Mesenchymal stem cell (in vitro differentiated cells and primary cell): ENCODE measurements at regions not wholly inside any gene's neighbourhood (a gene's known extent, or its start where the extent isn't known, plus 50 kb on each side); places are given as distances from the start of the nearest gene placed in this dataset.

Experiments used
- DNase-seq: peaks from one replicate; pipeline ENCODE4 v3.0.0-alpha.2; 2013
- H2AFZ ChIP-seq: one replicate; pipeline ENCODE4 v1.6.1; 2013; ENCODE audit warnings: low read depth, mild to moderate bottlenecking, control low read depth, inconsistent platforms, low read length, moderate library complexity
- H2AK5ac ChIP-seq: 2 replicates; pipeline ENCODE4 v1.6.1; 2013; ENCODE audit warnings: low read length, moderate library complexity, mild to moderate bottlenecking, inconsistent platforms; ENCODE audit not compliant: severe bottlenecking
- H2BK120ac ChIP-seq: one replicate; pipeline ENCODE4 v1.6.1; 2013; ENCODE audit warnings: low read depth, mild to moderate bottlenecking, inconsistent platforms, low read length, moderate library complexity
- H2BK12ac ChIP-seq, 2 experiments: one replicate each; pipeline ENCODE4 v1.6.1; 2013; ENCODE audit warnings: inconsistent platforms in 2 of 2, low read length in 2 of 2, mild to moderate bottlenecking in 2 of 2, moderate library complexity in 2 of 2, control low read depth in 1 of 2
- H2BK15ac ChIP-seq: one replicate; pipeline ENCODE4 v1.6.1; 2013; ENCODE audit warnings: mild to moderate bottlenecking, low read depth, inconsistent platforms; ENCODE audit not compliant: poor library complexity, severe bottlenecking
- H2BK5ac ChIP-seq: 2 replicates; pipeline ENCODE4 v1.6.1; 2013; ENCODE audit warnings: low read depth, mild to moderate bottlenecking, low read length, control low read depth, inconsistent platforms; ENCODE audit not compliant: poor library complexity, severe bottlenecking
- H3K14ac ChIP-seq, 2 experiments: one replicate each; pipeline ENCODE4 v1.6.1; 2013; ENCODE audit warnings: inconsistent platforms in 2 of 2, low read length in 2 of 2, control low read depth in 1 of 2, mild to moderate bottlenecking in 1 of 2, moderate library complexity in 1 of 2
- H3K18ac ChIP-seq, 2 experiments: one replicate each; pipeline ENCODE4 v1.6.1; 2013; ENCODE audit warnings: inconsistent platforms in 2 of 2, low read length in 2 of 2, control low read depth in 1 of 2, low read depth in 1 of 2, mild to moderate bottlenecking in 1 of 2
- H3K23ac ChIP-seq, 2 experiments: one replicate each; pipeline ENCODE4 v1.6.1; 2013; ENCODE audit warnings: inconsistent platforms in 2 of 2, low read length in 2 of 2, mild to moderate bottlenecking in 2 of 2, moderate library complexity in 2 of 2, control low read depth in 1 of 2
- H3K27ac ChIP-seq: 2 replicates; pipeline ENCODE4 v1.5.1; 2013; ENCODE audit warnings: mild to moderate bottlenecking, moderate library complexity, low read length, control low read depth, inconsistent platforms; ENCODE audit not compliant: poor library complexity, severe bottlenecking
- H3K27me3 ChIP-seq, 2 experiments: 2 replicates each; pipeline versions ENCODE4 v1.6.1 to v1.7.0; 2013; ENCODE audit warnings: low read length in 2 of 2, mild to moderate bottlenecking in 2 of 2, moderate library complexity in 2 of 2, control low read depth in 1 of 2, inconsistent platforms in 1 of 2; ENCODE audit not compliant: control insufficient read depth in 1 of 2, insufficient read depth in 1 of 2
- H3K36me3 ChIP-seq, 2 experiments: 2 replicates each; pipeline versions ENCODE4 v1.6.1 to v1.7.0; 2013; ENCODE audit warnings: low read length in 2 of 2, control low read depth in 1 of 2, inconsistent platforms in 1 of 2, low read depth in 1 of 2, mild to moderate bottlenecking in 1 of 2; ENCODE audit not compliant: insufficient read depth in 2 of 2, control insufficient read depth in 1 of 2
- H3K4ac ChIP-seq, 2 experiments: one replicate each; pipeline ENCODE4 v1.6.1; 2013; ENCODE audit warnings: inconsistent platforms in 2 of 2, low read length in 2 of 2, mild to moderate bottlenecking in 2 of 2, moderate library complexity in 2 of 2, control low read depth in 1 of 2, low read depth in 1 of 2
- H3K4me1 ChIP-seq: 2 replicates; pipeline ENCODE4 v1.6.1; 2013; ENCODE audit warnings: low read depth, low read length, control low read depth; ENCODE audit not compliant: control insufficient read depth, insufficient read depth
- H3K4me2 ChIP-seq: 2 replicates; pipeline ENCODE4 v1.6.1; 2013; ENCODE audit warnings: low read length, mild to moderate bottlenecking, inconsistent platforms; ENCODE audit not compliant: poor library complexity, severe bottlenecking
- H3K4me3 ChIP-seq, 2 experiments: 2 replicates each; pipeline versions ENCODE4 v1.5.1 to v1.7.0; 2013; ENCODE audit warnings: low read length in 2 of 2, mild to moderate bottlenecking in 2 of 2, control low read depth in 1 of 2, low read depth in 1 of 2; ENCODE audit not compliant: insufficient read depth in 1 of 2
- H3K79me1 ChIP-seq: replicated peaks from 2 replicates; pipeline ENCODE4 v1.6.1; 2013; ENCODE audit warnings: mild to moderate bottlenecking, control low read depth, low read length, inconsistent platforms; ENCODE audit not compliant: poor library complexity, severe bottlenecking
- H3K9ac ChIP-seq: 2 replicates; pipeline ENCODE4 v1.7.0; 2013; ENCODE audit warnings: mild to moderate bottlenecking, low read length, moderate library complexity
- H3K9me3 ChIP-seq: 2 replicates; pipeline ENCODE4 v1.7.0; 2013; ENCODE audit warnings: mild to moderate bottlenecking, low read length; ENCODE audit not compliant: control insufficient read depth
- H4K8ac ChIP-seq: one replicate; pipeline ENCODE4 v1.6.1; 2013; ENCODE audit warnings: inconsistent platforms, mild to moderate bottlenecking, low read length, moderate library complexity
- H4K91ac ChIP-seq: one replicate; pipeline ENCODE4 v1.6.1; 2013; ENCODE audit warnings: mild to moderate bottlenecking, low read length, inconsistent platforms
- WGBS: methylation state at CpG from one replicate; pipeline ENCODE4 v1.1.7; 2013; ENCODE audit warnings: mixed read lengths; 5-methylcytosine and 5-hydroxymethylcytosine counted together

- Histone ChIP-seq H2BK120ac (no peak overlapping the region), H3K4me3 (no peak overlapping the region), H4K91ac (no peak overlapping the region), H3K4ac (no peak overlapping the region), H2AK5ac (no peak overlapping the region), H2BK15ac (no peak overlapping the region), H3K9me3 (peaks cover 5% of the 10 kb centered on the region), H3K27me3 (no peaks in the 10 kb centered on the region), H3K4me1 (no peaks in the 10 kb centered on the region), H3K36me3 (no peaks in the 10 kb centered on the region), H3K23ac (no peak overlapping the region), H3K9ac (no peak overlapping the region), H2AFZ (no peak overlapping the region), H3K14ac (no peak overlapping the region), H2BK12ac (no peak overlapping the region), H3K4me2 (no peak overlapping the region), H4K8ac (no peak overlapping the region), H3K27ac (no peak overlapping the region), H3K18ac (no peak overlapping the region), H3K79me1 (no peaks in the 10 kb centered on the region), H2BK5ac (no peak overlapping the region)
- WGBS = 85% methylated on average over 4 of the region's 6 CpGs
- no peak for DNase-seq
Observed at GRCh38 chr21:21731626-21732025, 733.4 kb downstream of the NCAM2 start.

- no peaks in the 10 kb centered on the region for H3K9me3 ChIP-seq
- H3K36me3 ChIP-seq = no peaks in the 10 kb centered on the region
- no peak overlapping the region for H2BK12ac ChIP-seq
- H3K4me1 ChIP-seq = no peaks in the 10 kb centered on the region
- H3K79me1 ChIP-seq = no peaks in the 10 kb centered on the region
- H2BK120ac ChIP-seq = no peak overlapping the region
- no peak overlapping the region for H3K27ac ChIP-seq
- no peak overlapping the region for H3K4me2 ChIP-seq
- H4K91ac ChIP-seq = no peak overlapping the region
- H2AFZ ChIP-seq = no peak overlapping the region
- H3K27me3 ChIP-seq = no peaks in the 10 kb centered on the region
- no peak overlapping the region for H4K8ac ChIP-seq
- no peak overlapping the region for H2BK5ac ChIP-seq
- no peak overlapping the region for H3K23ac ChIP-seq
- H2AK5ac ChIP-seq = no peak overlapping the region
- no peak overlapping the region for H3K4ac ChIP-seq
- no peak overlapping the region for H3K4me3 ChIP-seq
- no peak overlapping the region for H3K18ac ChIP-seq
- H3K9ac ChIP-seq = no peak overlapping the region
- H2BK15ac ChIP-seq = no peak overlapping the region
- DNase-seq = no peak
- H3K14ac ChIP-seq = no peak overlapping the region
- WGBS = no CpG with 5 or more reads among the region's 1 CpG
Observed at GRCh38 chr21:21734088-21734487, 735.9 kb downstream of the NCAM2 start.

GRCh38 chr21:21737186-21737585 is 739.0 kb downstream of the NCAM2 start:
- no peak overlapping the region for H3K23ac ChIP-seq
- H3K4ac ChIP-seq = no peak overlapping the region
- WGBS = 76% methylated on average over 5 of the region's 7 CpGs
- H4K91ac ChIP-seq = no peak overlapping the region
- H4K8ac ChIP-seq = no peak overlapping the region
- no peak overlapping the region for H2AFZ ChIP-seq
- no peak overlapping the region for H3K4me3 ChIP-seq
- no peaks in the 10 kb centered on the region for H3K27me3 ChIP-seq
- no peaks in the 10 kb centered on the region for H3K4me1 ChIP-seq
- no peak overlapping the region for H2BK15ac ChIP-seq
- no peak overlapping the region for H3K4me2 ChIP-seq
- H3K14ac ChIP-seq = no peak overlapping the region
- no peak overlapping the region for H2AK5ac ChIP-seq
- H3K9ac ChIP-seq = no peak overlapping the region
- H3K18ac ChIP-seq = no peak overlapping the region
- DNase-seq = no peak
- no peaks in the 10 kb centered on the region for H3K9me3 ChIP-seq
- H3K27ac ChIP-seq = no peak overlapping the region
- H2BK5ac ChIP-seq = no peak overlapping the region
- H3K36me3 ChIP-seq = no peaks in the 10 kb centered on the region
- no peak overlapping the region for H2BK120ac ChIP-seq
- H2BK12ac ChIP-seq = no peak overlapping the region
- H3K79me1 ChIP-seq = no peaks in the 10 kb centered on the region

DNA sequence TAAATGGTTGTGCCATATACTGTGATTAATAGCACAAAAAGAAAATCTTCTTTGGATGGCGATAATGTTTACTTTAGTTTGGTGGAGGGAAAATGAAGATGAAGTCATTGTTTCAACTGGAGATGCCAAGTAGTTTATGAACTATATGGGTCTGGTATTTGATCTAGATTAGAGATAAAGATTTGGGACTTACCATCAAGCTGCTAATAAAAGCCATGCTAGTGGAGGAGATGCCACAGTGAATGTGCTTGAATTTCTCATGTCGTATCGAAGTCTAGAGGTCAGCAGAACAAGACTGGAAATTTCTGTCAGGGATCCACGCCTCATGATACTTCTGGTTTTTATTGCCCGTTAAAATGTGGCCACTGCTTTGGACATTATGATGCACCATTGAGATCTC is 742.0 kb downstream of the NCAM2 start:
- Histone ChIP-seq H3K4ac (no peak overlapping the region), H3K4me3 (no peak overlapping the region), H3K36me3 (no peaks in the 10 kb centered on the region), H3K23ac (no peak overlapping the region), H2BK120ac (no peak overlapping the region), H2AK5ac (no peak overlapping the region), H3K4me2 (no peak overlapping the region), H3K79me1 (no peaks in the 10 kb centered on the region), H4K8ac (no peak overlapping the region), H2BK5ac (no peak overlapping the region), H2BK12ac (no peak overlapping the region), H3K9me3 (peaks cover 2% of the 10 kb centered on the region), H3K9ac (no peak overlapping the region), H3K18ac (no peak overlapping the region), H2BK15ac (no peak overlapping the region), H4K91ac (no peak overlapping the region), H3K4me1 (no peaks in the 10 kb centered on the region), H3K14ac (no peak overlapping the region), H2AFZ (no peak overlapping the region), H3K27me3 (no peaks in the 10 kb centered on the region), H3K27ac (no peak overlapping the region)
- WGBS = 89% methylated on average over 4 of the region's 5 CpGs
- DNase-seq = no peak
